Neuronal stem cell (in vitro differentiated cells): ENCODE measurements at regions not wholly inside any gene's neighbourhood (a gene's known extent, or its start where the extent isn't known, plus 50 kb on each side); places are given as distances from the start of the nearest gene placed in this dataset.

Experiments
- DNase-seq: peaks from one replicate; pipeline ENCODE4 v3.0.0-alpha.2; 2013; ENCODE audit warnings: low spot score
- H2AFZ ChIP-seq: one replicate; pipeline ENCODE4 v1.6.1; 2013; ENCODE audit warnings: mild to moderate bottlenecking, low read length, inconsistent platforms
- H2AK5ac ChIP-seq: 2 replicates; pipeline ENCODE4 v1.6.1; 2013; ENCODE audit warnings: low read depth, mild to moderate bottlenecking, inconsistent platforms, low read length, moderate library complexity, mixed read lengths
- H2BK120ac ChIP-seq: 2 replicates; pipeline ENCODE4 v1.6.1; 2013; ENCODE audit warnings: low read depth, mild to moderate bottlenecking, inconsistent platforms, low read length, moderate library complexity, mixed read lengths
- H2BK12ac ChIP-seq: one replicate; pipeline ENCODE4 v1.6.1; 2013; ENCODE audit warnings: low read length, inconsistent platforms
- H2BK15ac ChIP-seq: 2 replicates; pipeline ENCODE4 v1.6.1; 2013; ENCODE audit warnings: mild to moderate bottlenecking, low read length, inconsistent platforms, mixed read lengths
- H2BK5ac ChIP-seq: one replicate; pipeline ENCODE4 v1.6.1; 2013; ENCODE audit warnings: inconsistent platforms, mild to moderate bottlenecking, low read length, moderate library complexity
- H3K14ac ChIP-seq: one replicate; pipeline ENCODE4 v1.6.1; 2013; ENCODE audit warnings: low read length, inconsistent platforms
- H3K18ac ChIP-seq: 2 replicates; pipeline ENCODE4 v1.6.1; 2013; ENCODE audit warnings: low read length, inconsistent platforms
- H3K23ac ChIP-seq: 2 replicates; pipeline ENCODE4 v1.6.1; 2013; ENCODE audit warnings: low read depth, mild to moderate bottlenecking, mixed read lengths, low read length, inconsistent platforms; ENCODE audit not compliant: poor library complexity
- H3K27ac ChIP-seq: replicated peaks from 3 replicates; pipeline ENCODE4 v1.5.1; 2013; ENCODE audit warnings: low read length, inconsistent platforms
- H3K27me3 ChIP-seq, 3 experiments: 2 replicates each; pipeline ENCODE4 v1.6.1; 2013; ENCODE audit warnings: low read length in 3 of 3, mild to moderate bottlenecking in 2 of 3, inconsistent platforms in 1 of 3, low read depth in 1 of 3, mixed read lengths in 1 of 3, moderate library complexity in 1 of 3; ENCODE audit not compliant: control insufficient read depth in 3 of 3, insufficient read depth in 3 of 3
- H3K36me3 ChIP-seq, 2 donors: replicated peaks in 1 of 2; 2 replicates each; pipeline ENCODE4 v1.6.1; 2013; ENCODE audit warnings: low read length in 2 of 2; ENCODE audit not compliant: control insufficient read depth in 2 of 2, insufficient read depth in 2 of 2
- H3K4ac ChIP-seq: 2 replicates; pipeline ENCODE4 v1.6.1; 2013; ENCODE audit warnings: inconsistent platforms, mild to moderate bottlenecking, low read length, moderate library complexity
- H3K4me1 ChIP-seq, 2 donors: 1 replicate in 1 of 2; 2 replicates in 1 of 2; pipeline ENCODE4 v1.6.1; 2013; ENCODE audit warnings: low read length in 2 of 2, low read depth in 1 of 2; ENCODE audit not compliant: control insufficient read depth in 2 of 2, insufficient read depth in 1 of 2
- H3K4me2 ChIP-seq: one replicate; pipeline ENCODE4 v1.6.1; 2013; ENCODE audit warnings: mild to moderate bottlenecking, low read length, inconsistent platforms; ENCODE audit not compliant: insufficient read depth, poor library complexity, severe bottlenecking
- H3K4me3 ChIP-seq, 2 donors: 2 replicates each; pipeline ENCODE4 v1.5.1; 2013; ENCODE audit warnings: low read length in 2 of 2, mild to moderate bottlenecking in 2 of 2, inconsistent platforms in 1 of 2, moderate library complexity in 1 of 2
- H3K79me1 ChIP-seq: one replicate; pipeline ENCODE4 v1.6.1; 2013; ENCODE audit warnings: low read depth, mild to moderate bottlenecking, inconsistent platforms, low read length, moderate library complexity
- H3K9ac ChIP-seq: one replicate; pipeline ENCODE4 v1.6.1; 2013; ENCODE audit warnings: mild to moderate bottlenecking, low read depth, low read length, inconsistent platforms; ENCODE audit not compliant: poor library complexity
- H3K9me3 ChIP-seq, 2 donors: replicated peaks in 1 of 2; 2 replicates each; pipeline versions ENCODE3 to v1.6.1; 2013; ENCODE audit warnings: low read length in 2 of 2, mild to moderate bottlenecking in 2 of 2, inconsistent platforms in 1 of 2, low read depth in 1 of 2, mixed read lengths in 1 of 2, moderate library complexity in 1 of 2; ENCODE audit not compliant: control insufficient read depth in 2 of 2, insufficient read depth in 1 of 2
- H4K8ac ChIP-seq: one replicate; pipeline ENCODE4 v1.6.1; 2013; ENCODE audit warnings: low read depth, mild to moderate bottlenecking, inconsistent platforms, low read length, moderate library complexity
- H4K91ac ChIP-seq: one replicate; pipeline ENCODE4 v1.6.1; 2013; ENCODE audit warnings: low read length, low read depth, mild to moderate bottlenecking, inconsistent platforms; ENCODE audit not compliant: poor library complexity
- WGBS, 2 donors: extraction: QIAGEN DNeasy Blood & Tissue Kit; methylation state at CpG; one replicate each; pipeline ENCODE4 v1.1.7; 2013; ENCODE audit warnings: missing lambda C conversion rate in 2 of 2, mixed read lengths in 1 of 2; ENCODE audit not compliant: insufficient read length in 2 of 2, insufficient replicate concordance in 1 of 2; ENCODE audit errors: extremely low coverage in 2 of 2; 5-methylcytosine and 5-hydroxymethylcytosine counted together

GRCh38 chr3:157695586-157695985 lies 192.4 kb upstream of the VEPH1 start:
- H2BK12ac ChIP-seq: no peak overlapping the region
- no peaks in the 10 kb centered on the region for H3K27me3 ChIP-seq
- no peak overlapping the region for H3K27ac ChIP-seq
- no peak overlapping the region for H3K23ac ChIP-seq
- H3K9ac ChIP-seq: no peak overlapping the region
- no peak overlapping the region for H2AFZ ChIP-seq
- H2BK120ac ChIP-seq: no peak overlapping the region
- no peak overlapping the region for H3K4me2 ChIP-seq
- no peak overlapping the region for H3K4me3 ChIP-seq
- no peaks in the 10 kb centered on the region for H3K79me1 ChIP-seq
- DNase-seq: no peak
- H4K91ac ChIP-seq: no peak overlapping the region
- H4K8ac ChIP-seq: no peak overlapping the region
- H3K4me1 ChIP-seq: no peaks in the 10 kb centered on the region
- H2AK5ac ChIP-seq: no peak overlapping the region
- H3K9me3 ChIP-seq: no peaks in the 10 kb centered on the region
- no peak overlapping the region for H3K14ac ChIP-seq
- H2BK5ac ChIP-seq: no peak overlapping the region
- H3K4ac ChIP-seq: no peak overlapping the region
- H2BK15ac ChIP-seq: no peak overlapping the region
- no peaks in the 10 kb centered on the region for H3K36me3 ChIP-seq
- H3K18ac ChIP-seq: no peak overlapping the region

GRCh38 chr3:157695103-157695502 lies 191.9 kb upstream of the VEPH1 start:
- no peak overlapping the region for H2AFZ ChIP-seq
- H2BK5ac ChIP-seq: no peak overlapping the region
- H3K4me2 ChIP-seq: no peak overlapping the region
- no CpG with 5 or more reads among the region's 2 CpGs for WGBS, 2 donors
- H4K8ac ChIP-seq: no peak overlapping the region
- no peaks in the 10 kb centered on the region for H3K27me3 ChIP-seq
- no peak overlapping the region for H3K27ac ChIP-seq
- no peak overlapping the region for H3K9ac ChIP-seq
- H2AK5ac ChIP-seq: no peak overlapping the region
- no peak overlapping the region for H2BK12ac ChIP-seq
- H3K4me3 ChIP-seq: no peak overlapping the region
- H3K4ac ChIP-seq: no peak overlapping the region
- no peak overlapping the region for H3K14ac ChIP-seq
- H3K23ac ChIP-seq: no peak overlapping the region
- H4K91ac ChIP-seq: no peak overlapping the region
- H3K9me3 ChIP-seq: no peaks in the 10 kb centered on the region
- H3K36me3 ChIP-seq: no peaks in the 10 kb centered on the region
- H2BK15ac ChIP-seq: no peak overlapping the region
- DNase-seq: no peak
- no peak overlapping the region for H2BK120ac ChIP-seq
- H3K18ac ChIP-seq: no peak overlapping the region
- H3K79me1 ChIP-seq: no peaks in the 10 kb centered on the region
- no peaks in the 10 kb centered on the region for H3K4me1 ChIP-seq

DNA sequence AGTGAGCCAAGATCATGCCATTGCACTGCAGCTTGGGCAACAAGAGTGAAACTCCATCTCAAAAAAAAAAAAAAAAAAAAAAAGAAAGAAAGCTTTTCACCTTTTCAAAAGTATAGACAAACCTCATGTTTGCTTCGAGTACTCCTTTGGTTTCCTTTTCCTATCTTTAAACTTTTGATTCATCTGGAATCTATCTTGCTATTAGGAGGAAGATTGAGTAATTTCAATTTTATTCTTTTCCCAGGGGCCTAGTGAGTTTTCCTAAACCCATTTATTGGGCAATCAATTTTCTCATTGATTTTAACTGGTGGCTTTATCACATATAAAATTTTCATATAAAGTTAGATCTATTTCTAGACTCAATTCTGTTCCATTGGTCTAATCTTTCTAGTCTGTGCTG lies 190.5 kb upstream of the VEPH1 start:
- Histone ChIP-seq H3K4me2 (no peak overlapping the region), H2BK12ac (no peak overlapping the region), H3K4me3 (no peak overlapping the region), H3K36me3 (no peaks in the 10 kb centered on the region), H3K9ac (no peak overlapping the region), H3K79me1 (no peaks in the 10 kb centered on the region), H3K23ac (no peak overlapping the region), H3K4ac (no peak overlapping the region), H4K91ac (no peak overlapping the region), H3K9me3 (no peaks in the 10 kb centered on the region), H2BK5ac (no peak overlapping the region), H3K4me1 (no peaks in the 10 kb centered on the region), H2AK5ac (no peak overlapping the region), H2AFZ (no peak overlapping the region), H2BK15ac (no peak overlapping the region), H3K27ac (no peak overlapping the region), H3K18ac (no peak overlapping the region), H3K27me3 (no peaks in the 10 kb centered on the region), H3K14ac (no peak overlapping the region), H2BK120ac (no peak overlapping the region), H4K8ac (no peak overlapping the region)
- no CpG with 5 or more reads among the region's 1 CpG for WGBS, 2 donors
- DNase-seq: no peak

DNA sequence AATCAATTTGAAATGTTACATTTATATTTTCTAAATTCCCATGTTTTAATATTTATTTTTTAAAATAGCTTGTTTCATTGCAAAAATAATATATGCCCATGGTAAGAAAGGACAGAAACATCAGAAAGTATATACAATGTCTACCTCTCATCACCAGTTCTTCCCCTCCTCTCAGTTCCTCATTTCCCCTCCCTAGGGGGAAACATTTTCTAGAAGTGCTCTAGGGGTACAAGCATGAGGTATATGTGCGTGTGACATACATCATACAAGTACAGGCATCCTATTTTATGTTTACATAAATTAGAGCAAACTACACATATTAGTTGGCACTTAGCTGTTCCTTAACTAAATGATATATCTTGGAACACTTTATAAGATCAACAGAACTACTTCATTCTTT lies 189.3 kb upstream of the VEPH1 start:
- Histone ChIP-seq H3K9me3 (no peaks in the 10 kb centered on the region), H2BK12ac (no peak overlapping the region), H2AFZ (no peak overlapping the region), H3K27me3 (no peaks in the 10 kb centered on the region), H3K4me3 (no peak overlapping the region), H3K9ac (no peak overlapping the region), H2AK5ac (no peak overlapping the region), H3K14ac (no peak overlapping the region), H3K27ac (no peak overlapping the region), H3K79me1 (no peaks in the 10 kb centered on the region), H4K8ac (no peak overlapping the region), H3K4ac (no peak overlapping the region), H2BK120ac (no peak overlapping the region), H2BK15ac (no peak overlapping the region), H3K36me3 (no peaks in the 10 kb centered on the region), H4K91ac (no peak overlapping the region), H3K18ac (no peak overlapping the region), H3K4me1 (no peaks in the 10 kb centered on the region), H3K4me2 (no peak overlapping the region), H3K23ac (no peak overlapping the region), H2BK5ac (no peak overlapping the region)
- DNase-seq: no peak
- WGBS, 2 donors: no CpG with 5 or more reads among the region's 1 CpG
